ENCODE measurements at regions not wholly inside any gene's neighbourhood (a gene's known extent, or its start where the extent isn't known, plus 50 kb on each side); places are given as distances from the start of the nearest gene placed in this dataset.

GRCh38 chr3:55245351-55245750 lies 241.8 kb downstream of the WNT5A start:
- TF ChIP-seq CTCF (IDR thresholded peaks at IDR 0.05) (no peak), POLR2A (IDR thresholded peaks at IDR 0.05) (no peak)

Measured in body of pancreas (tissue), 4 donors.